SK-N-SH (cell line): ENCODE measurements at regions not wholly inside any gene's neighbourhood (a gene's known extent, or its start where the extent isn't known, plus 50 kb on each side); places are given as distances from the start of the nearest gene placed in this dataset.

Experiments used
- CTCF ChIA-PET: fragments of 300-600, 350-600 bp; formaldehyde crosslinking; extraction: SDS; loops from one replicate; lab custom pipeline; 2021; lab: Yijun Ruan, JAX
- POLR2A ChIA-PET: fragments of 350-600 bp; sonication (Branson Sonifier 250); formaldehyde crosslinking; extraction: SDS; loops from one replicate; lab custom pipeline; 2020; ENCODE audit warnings: antibody characterized with exemption, inconsistent platforms; lab: Yijun Ruan, JAX
- DNase-seq: peaks from one replicate; pipeline ENCODE4 v3.0.0; 2012
- H2AFZ ChIP-seq: fragments of 200-600 bp; sonication (generic); 2 replicates; pipeline ENCODE4 v1.8.1; 2016; ENCODE audit warnings: antibody characterized with exemption, mild to moderate bottlenecking, low read depth
- H3F3A ChIP-seq: fragments of 200-600 bp; sonication (generic); replicated peaks from 2 replicates; pipeline ENCODE3; 2016; ENCODE audit warnings: antibody characterized with exemption, mild to moderate bottlenecking; ENCODE audit not compliant: insufficient read depth
- H3K27ac ChIP-seq, 2 experiments: fragments of 200-500 bp in 1 of 2; fragments of 200-600 bp in 1 of 2; sonication (Bioruptor generic) in 1 of 2; sonication (generic), shearing (Covaris generic) in 1 of 2; 2 replicates each; pipeline versions ENCODE4 v1.5.1 to v1.6.1; 2014 to 2016; ENCODE audit warnings: low read depth in 2 of 2, inconsistent platforms in 1 of 2, low read length in 1 of 2, mild to moderate bottlenecking in 1 of 2, mixed read lengths in 1 of 2
- H3K27me3 ChIP-seq: fragments of 200-600 bp; sonication (generic), shearing (Covaris generic); 2 replicates; pipeline ENCODE4 v1.6.1; 2016; ENCODE audit warnings: mixed run types; ENCODE audit not compliant: insufficient read depth
- H3K36me3 ChIP-seq, 2 experiments: fragments of 200-500 bp in 1 of 2; fragments of 200-600 bp in 1 of 2; sonication (Bioruptor generic) in 1 of 2; sonication (generic) in 1 of 2; replicated peaks in 1 of 2; 2 replicates each; pipeline versions ENCODE3 to v1.5.1; 2014 to 2016; ENCODE audit warnings: low read length in 1 of 2, mild to moderate bottlenecking in 1 of 2; ENCODE audit not compliant: insufficient read depth in 2 of 2, control insufficient read depth in 1 of 2
- H3K4me1 ChIP-seq, 2 experiments: fragments of 200-500 bp in 1 of 2; fragments of 200-600 bp in 1 of 2; sonication (Bioruptor generic) in 1 of 2; sonication (generic), shearing (Covaris generic) in 1 of 2; 2 replicates each; pipeline versions ENCODE4 v1.5.1 to v1.6.1; 2014 to 2016; ENCODE audit warnings: low read depth in 1 of 2, low read length in 1 of 2, mixed run types in 1 of 2; ENCODE audit not compliant: insufficient read depth in 2 of 2, control insufficient read depth in 1 of 2
- H3K4me2 ChIP-seq: fragments of 200-600 bp; sonication (generic), shearing (Covaris generic); 2 replicates; pipeline ENCODE4 v1.6.1; 2017; ENCODE audit warnings: mixed run types
- H3K4me3 ChIP-seq, 2 experiments: fragments of 200-500 bp in 1 of 2; fragments of 200-600 bp in 1 of 2; sonication (Bioruptor generic) in 1 of 2; sonication (generic), shearing (Covaris generic) in 1 of 2; 2 replicates each; pipeline versions ENCODE4 v1.5.1 to v1.8.1; 2014 to 2016; ENCODE audit warnings: low read depth in 2 of 2, inconsistent platforms in 1 of 2, low read length in 1 of 2, mild to moderate bottlenecking in 1 of 2, mixed read lengths in 1 of 2, moderate library complexity in 1 of 2
- H3K79me2 ChIP-seq: fragments of 200-600 bp; sonication (generic); 2 replicates; pipeline ENCODE4 v1.8.1; 2017; ENCODE audit warnings: mild to moderate bottlenecking; ENCODE audit not compliant: insufficient read depth
- H3K9ac ChIP-seq: fragments of 200-600 bp; sonication (generic); 2 replicates; pipeline ENCODE4 v1.6.1; 2017; ENCODE audit warnings: mixed run types
- H3K9me2 ChIP-seq: fragments of 200-600 bp; sonication (generic); 2 replicates; pipeline ENCODE4 v1.6.1; 2017; ENCODE audit warnings: mixed run types
- H3K9me3 ChIP-seq: fragments of 200-600 bp; sonication (generic); 2 replicates; pipeline ENCODE4 v1.6.1; 2017; ENCODE audit warnings: mixed run types, mild to moderate bottlenecking, moderate library complexity
- H4K20me1 ChIP-seq: fragments of 200-600 bp; sonication (generic); 2 replicates; pipeline ENCODE4 v1.6.1; 2017; ENCODE audit warnings: mild to moderate bottlenecking, mixed run types; ENCODE audit not compliant: insufficient read depth
- CHD2 ChIP-seq: fragments of 150-350 bp; IDR thresholded peaks from 2 replicates; pipeline ENCODE4 v1.6.1; 2018; ENCODE audit warnings: low read length; ENCODE audit not compliant: partially characterized antibody
- EZH2phosphoT487 ChIP-seq: fragments of 200-600 bp; sonication (generic); IDR thresholded peaks from 2 replicates; pipeline ENCODE4 v1.6.1; 2017; ENCODE audit warnings: low read depth, mixed run types, mild to moderate bottlenecking, antibody characterized with exemption, moderate library complexity, borderline replicate concordance
- FOXJ3 ChIP-seq: sonication (generic); formaldehyde crosslinking; IDR thresholded peaks from 2 replicates; pipeline ENCODE4 v1.5.1; 2020; ENCODE audit warnings: mild to moderate bottlenecking, missing genetic modification reagents
- GABPA ChIP-seq: IDR thresholded peaks from 2 replicates; pipeline ENCODE4 v1.4.0; 2012; ENCODE audit warnings: low read depth, mild to moderate bottlenecking
- GATA2 ChIP-seq: sonication (generic); formaldehyde crosslinking; IDR thresholded peaks from 2 replicates; pipeline ENCODE4 v1.5.0; 2020; ENCODE audit warnings: mild to moderate bottlenecking, missing genetic modification reagents
- JUND ChIP-seq: IDR thresholded peaks from 2 replicates; pipeline ENCODE4 v1.4.0; 2012
- MEF2A ChIP-seq: IDR thresholded peaks from 2 replicates; pipeline ENCODE4 v1.4.0; 2012; ENCODE audit warnings: low read depth, borderline replicate concordance
- MXI1 ChIP-seq: IDR thresholded peaks from 2 replicates; pipeline ENCODE4 v1.6.1; 2012; ENCODE audit warnings: mild to moderate bottlenecking, low read depth, low read length, improper control_type of control experiment
- NFIC ChIP-seq: IDR thresholded peaks from 2 replicates; pipeline ENCODE4 v1.4.0; 2012; ENCODE audit warnings: borderline replicate concordance
- NRF1 ChIP-seq: IDR thresholded peaks from 2 replicates; pipeline ENCODE4 v1.6.1; 2012; ENCODE audit warnings: low read depth, mild to moderate bottlenecking, low read length
- RAD21 ChIP-seq: IDR thresholded peaks from 2 replicates; pipeline ENCODE4 v1.6.1; 2012; ENCODE audit warnings: mild to moderate bottlenecking, low read length
- RCOR1 ChIP-seq: fragments of 150-350 bp; IDR thresholded peaks from 2 replicates; pipeline ENCODE4 v1.6.1; 2017; ENCODE audit warnings: antibody characterized with exemption, low read length
- RFX5 ChIP-seq: IDR thresholded peaks from 2 replicates; pipeline ENCODE4 v1.6.1; 2012; ENCODE audit warnings: mild to moderate bottlenecking, improper control_type of control experiment, low read length
- SIN3A ChIP-seq: IDR thresholded peaks from 2 replicates; pipeline ENCODE4 v1.6.1; 2012; ENCODE audit warnings: low read depth, mild to moderate bottlenecking, low read length, moderate library complexity, borderline replicate concordance
- WGBS: methylation state at CpG from one replicate; pipeline ENCODE4 v1.1.6; 2017; ENCODE audit warnings: low lambda C conversion rate; 5-methylcytosine and 5-hydroxymethylcytosine counted together
- TF ChIP-seq, protein P1 (sequence below): IDR thresholded peaks from 2 replicates; pipeline ENCODE4; 2012
- TF ChIP-seq, protein P2 (sequence below): IDR thresholded peaks from 2 replicates; pipeline ENCODE4 v1.4.0; 2012; ENCODE audit warnings: low read depth, borderline replicate concordance
- TF ChIP-seq, protein P3 (sequence below): IDR thresholded peaks from 2 replicates; pipeline ENCODE4 v1.4.0; 2012; ENCODE audit warnings: low read depth
- TF ChIP-seq, protein P4 (sequence below): IDR thresholded peaks from 2 replicates; pipeline ENCODE4 v1.6.1; 2012; ENCODE audit warnings: mild to moderate bottlenecking, low read depth, low read length, moderate library complexity
- TF ChIP-seq, protein P5 (sequence below): IDR thresholded peaks from 2 replicates; pipeline ENCODE4 v1.4.0; 2012; ENCODE audit warnings: low read depth, borderline replicate concordance
- TF ChIP-seq, protein P6 (sequence below): fragments of 200-600 bp; sonication (generic); IDR thresholded peaks from 2 replicates; pipeline ENCODE4 v1.6.1; 2017; ENCODE audit warnings: antibody characterized with exemption, mild to moderate bottlenecking, moderate library complexity

DNA sequence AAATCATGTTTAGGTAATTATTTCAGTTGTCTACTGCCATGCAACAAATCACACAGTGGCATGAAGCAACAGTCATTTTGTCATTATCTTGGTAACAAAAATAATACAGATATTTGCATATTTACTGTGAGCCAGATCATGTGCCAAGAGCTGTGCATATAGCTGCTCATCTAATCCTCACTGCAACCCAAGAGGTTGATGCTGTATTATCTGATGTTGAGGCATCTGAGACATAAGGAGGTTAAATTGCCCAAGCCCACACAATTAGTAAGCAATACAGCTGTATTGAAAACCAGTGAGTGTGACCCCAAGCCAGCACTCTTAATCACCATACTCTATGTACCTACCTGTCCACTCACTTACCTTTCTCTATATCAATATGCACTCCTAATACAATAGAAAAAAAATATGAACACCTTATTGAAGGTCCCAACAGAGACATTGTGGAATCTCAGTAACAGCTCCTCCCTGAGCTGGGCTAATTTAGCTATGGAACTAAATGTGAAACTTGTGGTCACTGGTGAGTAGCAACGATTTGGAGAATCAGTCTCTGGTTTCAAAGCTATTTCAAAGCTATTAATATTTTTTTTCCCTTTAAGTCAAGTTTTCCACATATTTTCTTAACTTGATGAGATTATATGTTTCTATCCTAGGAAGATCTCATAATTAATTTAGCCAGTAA, 185.2 kb downstream of the KLF12 start:
- Histone ChIP-seq H3K4me1 (peaks cover 7 to 23% of the 10 kb centered on the region in 2 experiments; a peak in 3 of 4 replicates), H2AFZ (no peak overlapping the region), H3K27me3 (no peaks in the 10 kb centered on the region), H3K9me3 (no peaks in the 10 kb centered on the region), H3K4me3 (no peak overlapping the region), H3K4me2 (no peak overlapping the region), H3K36me3 (no peaks in the 10 kb centered on the region), H3K9me2 (no peaks in the 10 kb centered on the region), H3F3A (no peaks in the 10 kb centered on the region), H4K20me1 (no peaks in the 10 kb centered on the region), H3K27ac (no peak overlapping the region), H3K79me2 (no peaks in the 10 kb centered on the region), H3K9ac (no peak overlapping the region)
- ChIA-PET POLR2A (no interaction called here), CTCF (interaction anchor here (2.1 kb wide), 1 partner anchor 338 kb away, joined by 7 read pairs; no protein-coding TSS in a partner anchor)
- no peak for TF ChIP-seq JUND
- no peak for TF ChIP-seq RFX5
- TF ChIP-seq RCOR1: no peak
- no peak for TF ChIP-seq SIN3A
- no peak for TF ChIP-seq CHD2
- TF ChIP-seq, protein P1, sequence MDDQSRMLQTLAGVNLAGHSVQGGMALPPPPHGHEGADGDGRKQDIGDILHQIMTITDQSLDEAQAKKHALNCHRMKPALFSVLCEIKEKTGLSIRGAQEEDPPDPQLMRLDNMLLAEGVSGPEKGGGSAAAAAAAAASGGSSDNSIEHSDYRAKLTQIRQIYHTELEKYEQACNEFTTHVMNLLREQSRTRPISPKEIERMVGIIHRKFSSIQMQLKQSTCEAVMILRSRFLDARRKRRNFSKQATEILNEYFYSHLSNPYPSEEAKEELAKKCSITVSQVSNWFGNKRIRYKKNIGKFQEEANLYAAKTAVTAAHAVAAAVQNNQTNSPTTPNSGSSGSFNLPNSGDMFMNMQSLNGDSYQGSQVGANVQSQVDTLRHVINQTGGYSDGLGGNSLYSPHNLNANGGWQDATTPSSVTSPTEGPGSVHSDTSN: no peak
- TF ChIP-seq, protein P2, sequence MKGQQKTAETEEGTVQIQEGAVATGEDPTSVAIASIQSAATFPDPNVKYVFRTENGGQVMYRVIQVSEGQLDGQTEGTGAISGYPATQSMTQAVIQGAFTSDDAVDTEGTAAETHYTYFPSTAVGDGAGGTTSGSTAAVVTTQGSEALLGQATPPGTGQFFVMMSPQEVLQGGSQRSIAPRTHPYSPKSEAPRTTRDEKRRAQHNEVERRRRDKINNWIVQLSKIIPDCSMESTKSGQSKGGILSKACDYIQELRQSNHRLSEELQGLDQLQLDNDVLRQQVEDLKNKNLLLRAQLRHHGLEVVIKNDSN: no peak
- no peak for TF ChIP-seq GATA2
- TF ChIP-seq FOXJ3: no peak
- no peak for TF ChIP-seq GABPA
- TF ChIP-seq EZH2phosphoT487: no peak
- TF ChIP-seq, protein P3, sequence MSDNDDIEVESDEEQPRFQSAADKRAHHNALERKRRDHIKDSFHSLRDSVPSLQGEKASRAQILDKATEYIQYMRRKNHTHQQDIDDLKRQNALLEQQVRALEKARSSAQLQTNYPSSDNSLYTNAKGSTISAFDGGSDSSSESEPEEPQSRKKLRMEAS: no peak
- no peak for TF ChIP-seq NRF1
- no peak for TF ChIP-seq MEF2A
- TF ChIP-seq NFIC: no peak
- TF ChIP-seq, protein P4, sequence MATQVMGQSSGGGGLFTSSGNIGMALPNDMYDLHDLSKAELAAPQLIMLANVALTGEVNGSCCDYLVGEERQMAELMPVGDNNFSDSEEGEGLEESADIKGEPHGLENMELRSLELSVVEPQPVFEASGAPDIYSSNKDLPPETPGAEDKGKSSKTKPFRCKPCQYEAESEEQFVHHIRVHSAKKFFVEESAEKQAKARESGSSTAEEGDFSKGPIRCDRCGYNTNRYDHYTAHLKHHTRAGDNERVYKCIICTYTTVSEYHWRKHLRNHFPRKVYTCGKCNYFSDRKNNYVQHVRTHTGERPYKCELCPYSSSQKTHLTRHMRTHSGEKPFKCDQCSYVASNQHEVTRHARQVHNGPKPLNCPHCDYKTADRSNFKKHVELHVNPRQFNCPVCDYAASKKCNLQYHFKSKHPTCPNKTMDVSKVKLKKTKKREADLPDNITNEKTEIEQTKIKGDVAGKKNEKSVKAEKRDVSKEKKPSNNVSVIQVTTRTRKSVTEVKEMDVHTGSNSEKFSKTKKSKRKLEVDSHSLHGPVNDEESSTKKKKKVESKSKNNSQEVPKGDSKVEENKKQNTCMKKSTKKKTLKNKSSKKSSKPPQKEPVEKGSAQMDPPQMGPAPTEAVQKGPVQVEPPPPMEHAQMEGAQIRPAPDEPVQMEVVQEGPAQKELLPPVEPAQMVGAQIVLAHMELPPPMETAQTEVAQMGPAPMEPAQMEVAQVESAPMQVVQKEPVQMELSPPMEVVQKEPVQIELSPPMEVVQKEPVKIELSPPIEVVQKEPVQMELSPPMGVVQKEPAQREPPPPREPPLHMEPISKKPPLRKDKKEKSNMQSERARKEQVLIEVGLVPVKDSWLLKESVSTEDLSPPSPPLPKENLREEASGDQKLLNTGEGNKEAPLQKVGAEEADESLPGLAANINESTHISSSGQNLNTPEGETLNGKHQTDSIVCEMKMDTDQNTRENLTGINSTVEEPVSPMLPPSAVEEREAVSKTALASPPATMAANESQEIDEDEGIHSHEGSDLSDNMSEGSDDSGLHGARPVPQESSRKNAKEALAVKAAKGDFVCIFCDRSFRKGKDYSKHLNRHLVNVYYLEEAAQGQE: no peak
- no peak for TF ChIP-seq RAD21
- no peak for TF ChIP-seq MXI1
- TF ChIP-seq, protein P5, sequence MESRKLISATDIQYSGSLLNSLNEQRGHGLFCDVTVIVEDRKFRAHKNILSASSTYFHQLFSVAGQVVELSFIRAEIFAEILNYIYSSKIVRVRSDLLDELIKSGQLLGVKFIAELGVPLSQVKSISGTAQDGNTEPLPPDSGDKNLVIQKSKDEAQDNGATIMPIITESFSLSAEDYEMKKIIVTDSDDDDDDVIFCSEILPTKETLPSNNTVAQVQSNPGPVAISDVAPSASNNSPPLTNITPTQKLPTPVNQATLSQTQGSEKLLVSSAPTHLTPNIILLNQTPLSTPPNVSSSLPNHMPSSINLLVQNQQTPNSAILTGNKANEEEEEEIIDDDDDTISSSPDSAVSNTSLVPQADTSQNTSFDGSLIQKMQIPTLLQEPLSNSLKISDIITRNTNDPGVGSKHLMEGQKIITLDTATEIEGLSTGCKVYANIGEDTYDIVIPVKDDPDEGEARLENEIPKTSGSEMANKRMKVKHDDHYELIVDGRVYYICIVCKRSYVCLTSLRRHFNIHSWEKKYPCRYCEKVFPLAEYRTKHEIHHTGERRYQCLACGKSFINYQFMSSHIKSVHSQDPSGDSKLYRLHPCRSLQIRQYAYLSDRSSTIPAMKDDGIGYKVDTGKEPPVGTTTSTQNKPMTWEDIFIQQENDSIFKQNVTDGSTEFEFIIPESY: no peak
- TF ChIP-seq, protein P6, sequence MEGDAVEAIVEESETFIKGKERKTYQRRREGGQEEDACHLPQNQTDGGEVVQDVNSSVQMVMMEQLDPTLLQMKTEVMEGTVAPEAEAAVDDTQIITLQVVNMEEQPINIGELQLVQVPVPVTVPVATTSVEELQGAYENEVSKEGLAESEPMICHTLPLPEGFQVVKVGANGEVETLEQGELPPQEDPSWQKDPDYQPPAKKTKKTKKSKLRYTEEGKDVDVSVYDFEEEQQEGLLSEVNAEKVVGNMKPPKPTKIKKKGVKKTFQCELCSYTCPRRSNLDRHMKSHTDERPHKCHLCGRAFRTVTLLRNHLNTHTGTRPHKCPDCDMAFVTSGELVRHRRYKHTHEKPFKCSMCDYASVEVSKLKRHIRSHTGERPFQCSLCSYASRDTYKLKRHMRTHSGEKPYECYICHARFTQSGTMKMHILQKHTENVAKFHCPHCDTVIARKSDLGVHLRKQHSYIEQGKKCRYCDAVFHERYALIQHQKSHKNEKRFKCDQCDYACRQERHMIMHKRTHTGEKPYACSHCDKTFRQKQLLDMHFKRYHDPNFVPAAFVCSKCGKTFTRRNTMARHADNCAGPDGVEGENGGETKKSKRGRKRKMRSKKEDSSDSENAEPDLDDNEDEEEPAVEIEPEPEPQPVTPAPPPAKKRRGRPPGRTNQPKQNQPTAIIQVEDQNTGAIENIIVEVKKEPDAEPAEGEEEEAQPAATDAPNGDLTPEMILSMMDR: no peak
- WGBS: 52% methylated on average over 1 of the region's 1 CpG
- no peak for DNase-seq
